Ecto neural progenitor cell (in vitro differentiated cells): ENCODE measurements at regions not wholly inside any gene's neighbourhood (a gene's known extent, or its start where the extent isn't known, plus 50 kb on each side); places are given as distances from the start of the nearest gene placed in this dataset.

Experiments
- DNase-seq: peaks from one replicate; pipeline ENCODE4 v3.0.0-alpha.2; 2018; ENCODE audit warnings: low spot score

- DNase-seq = no peak
Observed at GRCh38 chr3:116639641-116640040, 69.9 kb upstream of the TUSC7 start.

DNA sequence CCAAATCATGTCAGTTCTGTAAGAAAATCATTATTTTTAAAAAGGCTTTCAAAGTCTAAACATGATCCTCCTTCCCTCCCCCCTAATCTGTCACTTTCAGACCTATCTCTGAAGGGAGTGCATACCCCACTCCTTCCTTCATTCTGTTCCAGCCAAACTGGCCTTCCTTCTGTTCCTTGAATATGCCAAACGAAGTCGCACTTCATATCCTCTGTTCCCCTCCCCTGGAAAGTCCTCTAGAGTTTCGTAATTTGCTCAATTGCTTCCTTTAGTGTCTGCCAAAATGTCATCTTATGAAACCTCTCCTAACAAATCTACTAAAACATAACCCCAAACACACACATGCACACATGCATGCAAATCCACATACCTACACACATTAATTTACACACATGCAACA, 69.5 kb upstream of the TUSC7 start:
- DNase-seq = no peak

DNA sequence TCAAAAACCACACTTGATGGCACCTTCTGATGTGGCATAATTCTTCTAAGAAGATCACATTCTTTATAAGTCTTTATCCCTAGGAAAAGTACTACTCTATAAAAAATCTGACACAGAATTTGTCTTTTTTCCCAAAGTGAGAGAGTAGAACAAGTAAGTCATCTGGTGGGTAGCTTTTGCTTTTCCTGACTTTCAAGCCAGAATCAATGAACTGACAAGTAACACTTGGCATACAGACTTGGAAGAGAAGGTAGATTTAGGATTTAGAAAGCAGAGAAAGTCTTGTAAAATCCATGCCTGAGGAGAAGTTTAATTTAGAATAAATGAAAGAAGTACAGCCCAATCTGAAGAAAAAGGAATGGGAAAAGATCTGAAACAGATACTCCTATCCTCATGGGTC, 66.6 kb upstream of the TUSC7 start:
- DNase-seq = no peak

DNA sequence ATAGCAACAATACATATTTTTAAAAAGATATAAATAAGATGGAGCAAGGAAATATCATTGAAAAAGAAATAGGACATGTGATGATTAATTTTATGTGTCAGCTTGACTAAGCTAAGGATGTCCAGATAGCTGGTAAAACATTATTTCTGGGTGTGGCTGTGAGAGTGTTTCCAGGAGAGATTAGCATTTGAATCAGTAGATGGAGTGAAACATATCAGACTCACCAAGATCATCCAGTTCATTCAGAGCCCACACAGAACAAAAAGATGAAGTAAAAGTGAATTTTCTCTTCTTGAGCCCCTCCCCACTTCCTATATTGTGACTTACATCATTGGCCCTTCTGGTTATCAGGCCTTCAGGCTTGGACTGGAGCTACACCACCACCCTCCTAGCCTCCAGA, 61.6 kb upstream of the TUSC7 start:
- no peak for DNase-seq
